ENCODE measurements at regions not wholly inside any gene's neighbourhood (a gene's known extent, or its start where the extent isn't known, plus 50 kb on each side); places are given as distances from the start of the nearest gene placed in this dataset.

DNA sequence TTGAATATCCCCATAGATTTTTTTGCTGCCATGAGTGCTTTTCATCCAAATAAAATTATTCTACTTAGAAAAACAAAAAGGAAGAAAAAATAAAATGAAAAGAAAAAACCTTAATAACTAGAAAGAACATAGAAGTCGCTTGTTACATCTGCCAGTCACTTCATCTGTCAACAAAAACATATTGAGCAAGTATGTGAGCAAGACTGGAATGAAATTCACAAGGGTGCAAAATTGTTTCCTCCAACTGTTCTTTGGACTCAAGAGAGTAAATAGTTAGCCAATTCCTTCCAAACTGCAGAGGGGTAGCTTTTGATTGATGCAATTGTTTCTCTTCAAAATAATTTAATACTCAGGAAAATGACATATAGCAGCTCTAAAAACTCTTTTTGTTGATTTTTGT is 336.3 kb upstream of the CDH7 start:
- intact Hi-C loops (cut with DNase I) = no loop called here
- Histone ChIP-seq H3K4me3 (no peak overlapping the region), H3K36me3 (no peaks in the 10 kb centered on the region), H3K4me1 (replicated peaks) (no peaks in the 10 kb centered on the region), H3K27ac (no peak overlapping the region), H3K9me3 (no peaks in the 10 kb centered on the region), H3K27me3 (replicated peaks; ENCODE audit: insufficient read depth) (no peaks in the 10 kb centered on the region)
- TF ChIP-seq CTCF (IDR thresholded peaks at IDR 0.05) (no peak), POLR2AphosphoS5 (IDR thresholded peaks at IDR 0.05) (no peak), POLR2A (IDR thresholded peaks at IDR 0.05) (no peak)
- no peak for DNase-seq (ENCODE audit: low spot score)
- 78% methylated on average over 1 of the region's 1 CpG for whole genome bisulfite sequencing

- 83% methylated on average over 1 of the region's 1 CpG for WGBS
- Histone ChIP-seq H3K9me3 (no peaks in the 10 kb centered on the region), H3K27ac (no peak overlapping the region), H3K36me3 (no peaks in the 10 kb centered on the region), H3K27me3 (replicated peaks; ENCODE audit: insufficient read depth) (no peaks in the 10 kb centered on the region), H3K4me1 (replicated peaks) (no peaks in the 10 kb centered on the region), H3K4me3 (no peak overlapping the region)
- no peak for DNase-seq (ENCODE audit: low spot score)
- TF ChIP-seq POLR2A (IDR thresholded peaks at IDR 0.05) = no peak
- TF ChIP-seq CTCF (IDR thresholded peaks at IDR 0.05) = no peak
- TF ChIP-seq POLR2AphosphoS5 (IDR thresholded peaks at IDR 0.05) = no peak
- intact Hi-C loops (cut with DNase I) = no loop called here
Observed at GRCh38 chr18:65411061-65411460, 339.8 kb upstream of the CDH7 start.

DNA sequence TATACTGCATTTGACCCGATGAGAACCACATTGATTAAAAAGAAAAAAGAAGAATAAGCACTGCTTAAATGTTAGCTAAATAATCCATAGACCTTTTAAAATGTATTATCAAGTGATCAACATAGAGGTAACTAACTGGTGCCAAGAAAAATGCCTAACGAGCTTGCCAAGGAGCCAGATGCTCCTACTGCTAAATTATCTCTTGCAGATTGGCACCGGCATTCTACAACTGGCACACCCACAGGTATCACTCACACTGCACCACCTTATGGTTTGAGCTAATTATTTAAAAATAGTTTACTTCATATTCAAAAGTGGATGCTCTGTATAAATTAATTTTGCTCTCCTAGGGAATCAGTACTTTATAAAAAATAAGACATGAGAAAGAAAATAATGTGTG is 341.6 kb upstream of the CDH7 start:
- 64% methylated on average over 3 of the region's 3 CpGs for WGBS
- Histone ChIP-seq H3K27ac (no peak overlapping the region), H3K27me3 (replicated peaks; ENCODE audit: insufficient read depth) (no peaks in the 10 kb centered on the region), H3K36me3 (no peaks in the 10 kb centered on the region), H3K9me3 (no peaks in the 10 kb centered on the region), H3K4me1 (replicated peaks) (no peaks in the 10 kb centered on the region), H3K4me3 (no peak overlapping the region)
- TF ChIP-seq POLR2AphosphoS5 (IDR thresholded peaks at IDR 0.05) = no peak
- TF ChIP-seq POLR2A (IDR thresholded peaks at IDR 0.05) = no peak
- TF ChIP-seq CTCF (IDR thresholded peaks at IDR 0.05) = no peak
- DNase-seq (ENCODE audit: low spot score) = no peak
- intact Hi-C loops (cut with DNase I) = no loop called here

DNA sequence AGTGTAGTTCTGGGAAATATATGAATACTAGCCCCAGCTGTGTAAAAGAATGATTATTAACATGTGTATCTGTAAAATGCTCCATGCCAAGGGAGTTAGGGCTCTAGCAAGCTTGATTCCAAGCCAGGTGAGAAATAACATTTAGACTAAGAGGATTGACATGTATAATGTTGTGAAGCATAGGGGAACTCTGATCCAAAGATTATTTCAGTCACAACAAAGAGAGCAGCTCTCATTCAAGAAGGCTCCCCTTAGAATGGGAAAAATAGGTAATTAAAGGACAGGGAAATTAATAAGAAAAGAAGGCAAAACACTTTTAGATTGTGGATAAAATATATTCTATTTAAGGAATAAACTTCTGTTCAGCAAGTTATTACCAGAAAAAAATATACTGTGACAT is 347.3 kb upstream of the CDH7 start:
- no peak for DNase-seq (ENCODE audit: low spot score)

More for the DNA sequence above, 347.3 kb upstream of the CDH7 start:
- intact Hi-C loops (cut with DNase I) = no loop called here
- no peak overlapping the region for H3K27ac ChIP-seq
- no peaks in the 10 kb centered on the region for H3K36me3 ChIP-seq
- H3K27me3 ChIP-seq (replicated peaks; ENCODE audit: insufficient read depth) = no peaks in the 10 kb centered on the region
- no peak for TF ChIP-seq POLR2AphosphoS5 (IDR thresholded peaks at IDR 0.05)
- TF ChIP-seq POLR2A (IDR thresholded peaks at IDR 0.05) = no peak
- no peak for TF ChIP-seq CTCF (IDR thresholded peaks at IDR 0.05)
- H3K9me3 ChIP-seq = no peaks in the 10 kb centered on the region
- H3K4me1 ChIP-seq (replicated peaks) = no peaks in the 10 kb centered on the region
- H3K4me3 ChIP-seq = no peak overlapping the region
